ENCODE measurements at regions not wholly inside any gene's neighbourhood (a gene's known extent, or its start where the extent isn't known, plus 50 kb on each side); places are given as distances from the start of the nearest gene placed in this dataset.
"Not testable (repeated sequence)": the region's sequence is repeated elsewhere in the genome, so short reads cannot be mapped to it uniquely, and the experiment has no call there.

- DNase-seq: no peak
Observed at GRCh38 chr11:15667127-15667725, 552.5 kb downstream of the INSC start.

- no peak for DNase-seq
Observed at GRCh38 chr11:15668718-15669117, 554.0 kb downstream of the INSC start.

GRCh38 chr11:15670520-15671070, 555.9 kb downstream of the INSC start:
- DNase-seq: no peak

GRCh38 chr11:15671216-15671615, 556.5 kb downstream of the INSC start:
- DNase-seq: no peak

- no peak for DNase-seq
Observed at GRCh38 chr11:15672825-15673224, 558.1 kb downstream of the INSC start.

GRCh38 chr11:15673408-15673831, 558.7 kb downstream of the INSC start:
- DNase-seq: no peak

GRCh38 chr11:15674756-15675155, 560.0 kb downstream of the INSC start:
- no peak for DNase-seq

- no peak for DNase-seq
Observed at GRCh38 chr11:15675683-15676082, 561.0 kb downstream of the INSC start.

- DNase-seq: no peak
Observed at GRCh38 chr11:15677181-15677580, 562.5 kb downstream of the INSC start.

- no peak for DNase-seq
Observed at GRCh38 chr11:15683528-15683927, 568.8 kb downstream of the INSC start.

GRCh38 chr11:15685306-15685705, 570.6 kb downstream of the INSC start:
- no peak for DNase-seq

GRCh38 chr11:15686259-15686658, 571.5 kb downstream of the INSC start:
- not testable (repeated sequence) for DNase-seq

- DNase-seq: no peak
Observed at GRCh38 chr11:15687342-15687741, 572.6 kb downstream of the INSC start.

GRCh38 chr11:15688351-15688792, 573.6 kb downstream of the INSC start:
- no peak for DNase-seq

- no peak for DNase-seq
Observed at GRCh38 chr11:15690320-15690719, 575.6 kb downstream of the INSC start.

GRCh38 chr11:15692739-15693138, 578.0 kb downstream of the INSC start:
- DNase-seq: no peak

GRCh38 chr11:15695096-15695721, 580.5 kb downstream of the INSC start:
- no peak for DNase-seq

GRCh38 chr11:15696069-15696468, 581.3 kb downstream of the INSC start:
- DNase-seq: no peak

GRCh38 chr11:15697437-15698236, 582.9 kb downstream of the INSC start:
- DNase-seq: no peak

- no peak for DNase-seq
Observed at GRCh38 chr11:15698855-15699254, 584.1 kb downstream of the INSC start.

- no peak for DNase-seq
Observed at GRCh38 chr11:15699978-15700377, 585.3 kb downstream of the INSC start.

- no peak for DNase-seq
Observed at GRCh38 chr11:15700456-15700855, 585.7 kb downstream of the INSC start.

GRCh38 chr11:15704064-15704463, 589.3 kb downstream of the INSC start:
- no peak for DNase-seq

GRCh38 chr11:15704556-15704955, 589.8 kb downstream of the INSC start:
- DNase-seq: no peak

Measured in stimulated activated naive CD4-positive, alpha-beta T cell (primary cell).